ENCODE measurements at regions not wholly inside any gene's neighbourhood (a gene's known extent, or its start where the extent isn't known, plus 50 kb on each side); places are given as distances from the start of the nearest gene placed in this dataset.

DNA sequence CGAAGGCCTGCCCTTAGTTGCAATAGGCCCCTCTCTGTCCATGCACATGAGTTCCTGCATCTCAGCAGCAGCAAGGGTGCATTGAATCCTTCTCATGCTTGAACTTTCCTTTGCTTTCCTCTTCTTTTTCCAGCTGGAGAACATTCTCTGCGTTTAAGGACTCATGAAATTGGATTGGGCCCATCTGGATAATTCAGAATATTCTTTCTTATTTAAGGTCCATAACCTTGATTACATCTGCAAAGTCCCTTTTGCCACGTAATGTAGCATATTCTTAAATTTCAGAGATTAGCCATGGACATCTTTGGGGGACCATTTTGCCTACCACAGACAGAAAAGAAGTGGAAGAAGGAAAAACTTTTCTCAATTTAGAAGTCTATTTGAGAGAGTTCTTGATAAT is 159.7 kb upstream of the C21orf91 start:
- no peak for DNase-seq

DNA sequence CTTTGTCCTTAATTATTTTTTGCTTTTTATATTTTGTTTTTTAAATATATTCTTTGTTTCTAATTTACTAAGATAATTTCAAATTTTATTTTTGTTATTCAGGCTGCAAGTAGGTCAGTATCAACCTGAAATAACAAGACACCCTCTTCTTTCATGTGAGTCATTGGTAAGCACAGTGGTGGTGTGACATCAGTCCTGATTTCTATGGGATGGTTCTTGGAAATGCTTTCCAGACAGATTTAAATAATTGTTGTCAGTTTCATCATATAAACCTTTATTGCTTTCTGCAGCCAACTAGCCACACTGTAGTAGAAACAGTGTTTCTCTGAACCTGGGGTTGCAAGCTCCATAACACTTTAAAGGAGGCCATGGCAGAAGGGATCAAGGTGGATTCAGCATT is 157.5 kb upstream of the C21orf91 start:
- DNase-seq: no peak

DNA sequence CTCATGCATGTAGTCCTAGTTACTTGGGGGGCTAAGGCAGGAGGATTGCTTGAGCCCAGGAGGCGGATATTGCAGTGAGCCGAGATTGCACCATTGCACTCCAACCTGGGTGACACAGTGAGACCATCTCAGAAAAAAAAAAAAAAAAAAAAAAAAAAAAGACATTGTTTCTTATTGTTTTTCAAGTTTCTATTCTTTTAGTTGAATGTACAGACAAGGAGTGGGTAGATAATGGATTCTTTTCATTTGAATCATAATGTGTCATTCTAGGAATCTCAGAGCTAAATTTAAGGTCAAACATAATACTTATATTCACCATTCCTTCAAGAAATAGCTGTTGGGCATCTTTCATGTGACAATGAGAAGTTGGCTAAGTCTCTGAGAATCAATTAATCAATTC is 157.0 kb upstream of the C21orf91 start:
- DNase-seq: no peak

DNA sequence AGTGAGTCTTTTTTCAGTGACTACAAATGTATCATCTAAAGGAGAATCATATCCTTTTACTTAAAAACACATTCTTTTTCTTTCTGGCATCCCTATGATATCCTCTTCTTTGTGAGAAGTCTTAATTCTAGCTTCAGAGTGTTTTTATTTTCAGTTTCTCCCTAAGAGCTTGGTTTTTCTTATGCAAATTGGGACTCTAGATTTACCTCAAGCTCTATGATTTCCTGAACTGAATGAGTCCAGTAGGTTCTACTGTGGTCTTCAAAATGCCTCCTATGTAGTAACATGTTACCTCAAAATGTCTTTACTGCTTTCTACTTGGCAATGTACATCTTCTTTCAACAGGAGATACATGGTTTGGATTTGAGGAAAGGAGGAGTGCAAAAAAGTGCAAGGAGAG is 148.2 kb upstream of the C21orf91 start:
- no peak for DNase-seq

DNA sequence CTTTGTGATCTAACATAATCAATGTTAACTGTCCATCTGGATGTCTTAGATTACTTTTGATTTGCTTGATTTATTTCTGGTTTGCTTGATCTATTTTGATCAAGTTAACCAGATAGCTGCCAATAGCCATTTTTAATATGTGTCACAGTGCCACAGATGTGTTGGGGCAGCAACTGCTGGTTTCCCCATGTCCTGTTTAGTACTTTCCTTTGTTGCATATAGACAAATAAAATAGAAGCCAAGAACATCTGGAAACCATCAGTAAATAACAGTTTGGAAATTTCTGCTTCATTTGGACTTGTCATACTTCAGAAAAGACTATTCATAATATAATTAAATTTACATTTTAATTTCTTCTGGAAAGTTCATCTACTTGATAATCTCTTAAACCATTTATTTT is 145.6 kb upstream of the C21orf91 start:
- DNase-seq: no peak

DNA sequence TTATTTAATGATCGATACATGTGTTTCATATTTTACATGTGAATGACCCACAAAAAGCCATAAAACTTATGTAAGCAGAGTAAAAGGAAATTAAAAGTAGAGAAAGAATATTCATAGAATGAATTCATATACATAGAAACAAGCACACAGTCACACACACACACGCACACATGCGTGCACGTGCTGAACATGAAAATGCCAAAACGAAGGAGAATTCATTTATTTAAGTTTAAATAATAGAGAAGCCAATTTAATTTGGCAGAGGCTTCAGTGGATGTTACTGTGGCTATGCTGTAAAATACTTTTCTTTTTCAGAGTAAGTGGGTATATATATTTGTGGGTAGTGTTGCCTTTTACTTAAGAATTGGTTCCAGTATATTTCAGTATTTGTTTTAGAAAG is 145.0 kb upstream of the C21orf91 start:
- no peak for DNase-seq

DNA sequence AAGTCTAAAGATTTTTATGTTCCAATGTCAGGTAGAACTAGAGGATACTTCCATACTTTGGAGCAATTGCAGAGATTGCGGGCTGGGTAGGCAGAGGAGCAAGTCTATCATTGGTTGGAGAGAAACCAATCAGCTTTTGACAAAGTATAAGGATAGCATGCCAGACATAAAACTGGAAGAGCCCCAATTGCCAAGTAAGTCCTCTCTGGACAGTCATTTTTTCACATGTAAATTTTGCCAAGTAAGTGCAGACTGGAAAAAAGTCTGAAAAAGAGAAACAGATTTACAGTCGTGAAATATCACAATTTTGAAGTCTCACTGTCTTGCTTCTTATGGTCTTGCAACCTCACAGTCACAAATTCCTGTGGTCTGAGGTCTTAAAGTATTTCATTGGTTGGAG is 131.4 kb upstream of the C21orf91 start:
- DNase-seq: no peak

DNA sequence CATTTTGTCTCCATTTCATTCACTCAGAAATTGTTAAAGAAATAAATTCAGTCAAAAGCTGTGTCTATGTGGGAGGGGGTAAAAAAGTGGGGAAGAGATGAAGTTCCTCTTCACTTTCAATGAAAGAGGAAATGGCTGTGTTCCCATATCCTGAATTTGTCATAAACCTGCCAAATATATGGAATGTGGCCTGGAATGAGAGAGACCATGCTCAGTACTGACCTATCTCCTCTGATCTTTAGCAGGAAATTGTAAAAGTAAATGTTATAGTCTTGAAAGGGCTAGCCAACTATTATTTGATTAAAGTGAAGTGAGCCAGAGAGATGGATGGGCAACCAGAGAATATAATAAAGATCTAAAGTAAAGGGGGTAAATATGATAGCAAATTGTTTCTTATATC is 130.3 kb upstream of the C21orf91 start:
- no peak for DNase-seq

DNA sequence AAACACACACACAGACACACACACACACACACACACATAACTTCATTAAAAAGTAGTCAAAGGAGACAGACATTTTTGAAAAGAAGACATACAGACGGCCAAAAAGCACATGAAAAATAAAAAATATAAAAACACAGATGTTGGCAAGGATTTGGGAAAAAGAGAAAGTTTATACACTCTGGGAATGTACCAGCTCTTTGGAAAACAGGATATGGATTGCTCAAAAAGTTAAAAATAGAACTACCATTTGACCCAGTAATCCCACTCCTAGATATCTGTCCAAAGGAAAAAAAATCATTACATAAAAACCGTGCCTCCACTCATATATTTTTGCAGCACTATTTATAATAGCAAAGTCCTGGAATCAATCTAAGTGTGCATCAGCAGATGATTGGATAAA is 128.4 kb upstream of the C21orf91 start:
- DNase-seq: no peak

DNA sequence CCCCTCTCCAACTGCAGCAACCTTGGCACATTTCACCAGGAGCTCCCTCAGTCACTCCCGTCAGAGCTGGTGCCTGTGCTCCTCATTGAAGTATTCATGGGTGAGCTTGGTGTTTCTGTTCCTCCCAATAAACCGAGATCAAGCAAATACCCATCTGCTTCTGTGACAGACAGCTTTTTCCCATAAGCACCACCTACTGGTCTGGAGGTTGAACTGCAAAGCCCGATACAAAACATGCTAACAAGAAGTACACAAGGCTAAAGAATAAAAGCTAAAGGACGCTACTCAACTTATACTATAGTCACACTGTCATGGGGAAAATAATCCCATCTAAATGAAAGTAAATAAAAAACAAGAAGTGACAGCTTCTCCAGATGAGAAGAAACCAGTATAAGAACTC is 111.9 kb upstream of the C21orf91 start:
- DNase-seq: no peak

DNA sequence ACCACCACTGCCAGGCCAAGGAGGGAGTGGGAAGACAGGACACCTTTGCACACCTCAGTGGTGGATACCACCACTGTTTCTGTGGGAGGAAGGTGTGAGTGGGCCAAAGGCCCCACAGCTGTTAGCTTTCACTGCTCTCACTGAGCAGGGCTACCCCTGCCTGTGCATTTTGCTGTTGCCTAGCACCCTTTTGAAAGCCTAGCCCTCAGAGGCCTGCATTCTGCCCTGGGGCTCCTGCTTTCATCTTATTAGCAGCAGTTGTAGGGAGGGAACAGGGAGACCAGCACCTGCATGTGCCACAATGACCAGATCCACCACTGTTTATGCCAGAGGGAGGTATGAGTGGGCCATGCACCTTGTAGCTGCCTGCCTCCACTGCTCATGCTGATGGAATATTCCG is 110.9 kb upstream of the C21orf91 start:
- no peak for DNase-seq

DNA sequence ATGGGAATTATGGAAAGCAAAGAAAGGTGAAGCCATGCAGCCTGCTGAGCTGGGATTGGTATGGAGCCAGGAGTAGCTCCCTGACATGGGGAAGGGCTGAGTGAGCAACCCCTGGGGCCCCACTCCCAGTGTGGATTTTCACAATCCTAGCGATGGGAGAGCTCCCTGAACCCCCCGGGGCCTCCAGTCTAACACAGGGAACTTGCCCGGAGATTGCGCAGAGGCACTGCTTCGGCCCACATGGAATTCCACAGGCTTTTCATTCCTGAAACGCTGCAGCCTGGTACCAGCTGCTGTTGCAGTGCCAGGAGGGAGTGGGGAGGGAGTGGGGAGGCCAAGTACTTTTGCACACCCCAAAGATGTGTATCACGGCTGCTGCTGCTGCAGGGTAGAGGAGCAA is 110.4 kb upstream of the C21orf91 start:
- no peak for DNase-seq

DNA sequence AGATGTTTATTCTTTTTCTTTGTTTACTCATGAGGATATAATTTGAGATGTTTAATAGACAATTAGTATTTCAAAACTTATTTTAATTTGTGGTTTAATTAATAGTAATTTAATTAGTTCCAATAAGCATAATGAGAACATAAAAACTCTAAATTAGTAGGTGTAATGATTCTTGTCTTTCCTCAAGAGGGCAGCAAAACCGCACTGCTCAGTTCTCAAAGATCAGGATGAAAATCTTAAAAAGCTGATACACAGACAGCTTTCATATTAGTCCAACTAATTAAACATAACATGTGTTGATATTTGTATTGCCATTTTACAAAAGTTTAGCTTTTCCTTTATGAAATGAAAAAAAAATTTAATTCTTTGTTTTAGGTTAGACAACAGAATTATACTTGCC is 106.7 kb upstream of the C21orf91 start:
- peak; percentile 50 to 77 for DNase-seq

DNA sequence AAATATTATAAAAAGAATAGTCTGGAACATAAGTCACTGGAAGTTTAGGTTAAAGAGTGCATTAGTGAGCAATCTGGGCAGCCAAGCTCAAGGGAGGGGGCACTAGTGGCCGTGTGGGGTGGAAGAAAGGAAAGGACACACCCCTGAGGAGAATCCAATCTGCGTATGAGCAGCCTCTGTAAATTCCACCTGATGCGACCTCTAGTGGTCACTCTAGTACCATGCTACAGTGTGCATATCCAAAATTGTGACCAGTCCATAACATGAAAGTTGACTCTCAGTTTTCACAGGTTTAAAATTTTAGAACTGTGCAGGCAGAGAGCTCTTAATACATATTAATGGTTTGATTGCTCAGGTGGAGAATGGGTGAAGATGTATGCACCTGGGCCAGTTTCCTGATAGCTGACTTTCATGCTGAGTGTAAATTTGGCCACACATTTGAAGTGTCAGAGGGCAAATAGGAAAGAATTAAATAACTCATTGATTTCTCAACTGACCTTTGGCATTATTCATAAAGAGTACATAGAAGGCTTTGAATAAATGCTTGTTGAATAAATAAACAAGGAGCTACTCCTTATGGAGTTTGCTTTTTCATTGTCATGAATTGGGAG is 105.9 kb upstream of the C21orf91 start:
- DNase-seq: peak; percentile 57 to 81

DNA sequence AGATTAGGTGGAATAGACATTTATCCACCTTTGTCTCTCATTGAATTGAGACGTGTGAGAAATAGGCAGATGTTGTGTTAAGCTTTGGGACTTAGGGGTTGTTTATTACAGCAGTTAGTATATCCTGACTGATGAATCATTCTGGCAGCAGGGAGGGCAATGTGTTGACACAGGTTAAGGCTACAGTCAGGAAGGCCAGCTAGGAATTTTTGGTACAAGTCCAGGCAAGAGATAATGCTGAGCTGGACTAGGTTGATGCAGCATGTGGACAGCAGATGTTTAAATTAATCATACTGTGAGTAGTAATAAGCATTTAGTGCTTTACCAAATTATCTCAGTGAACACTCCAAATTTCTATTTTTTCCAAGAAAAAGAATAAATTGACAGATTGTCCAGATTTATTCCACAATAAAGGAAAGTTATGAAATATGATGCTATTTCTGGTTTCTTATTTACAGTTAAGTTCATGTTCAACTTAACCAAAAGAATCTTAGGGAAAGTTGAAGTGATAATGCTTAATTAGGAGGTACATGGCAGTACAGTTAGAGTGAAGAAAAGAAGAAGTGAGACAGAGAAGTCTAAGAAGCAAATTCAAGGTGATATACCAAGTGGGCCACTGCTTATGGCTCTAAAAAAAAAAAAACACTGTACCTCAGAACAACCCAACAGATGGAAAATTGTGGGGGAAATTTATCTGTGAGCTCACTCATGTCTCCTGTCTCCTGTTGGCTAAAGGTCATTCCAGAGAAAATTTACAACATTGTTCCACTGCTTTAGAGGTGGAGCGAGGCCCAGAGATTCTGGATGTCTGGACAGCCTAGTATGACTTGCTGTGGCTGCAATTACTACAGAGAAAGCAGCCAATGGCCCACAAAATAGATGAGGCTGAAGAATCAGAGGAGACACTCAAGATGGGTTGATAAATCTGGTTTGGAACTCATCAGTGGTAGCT is 102.7 kb upstream of the C21orf91 start:
- peak; percentile 50 to 81 for DNase-seq

DNA sequence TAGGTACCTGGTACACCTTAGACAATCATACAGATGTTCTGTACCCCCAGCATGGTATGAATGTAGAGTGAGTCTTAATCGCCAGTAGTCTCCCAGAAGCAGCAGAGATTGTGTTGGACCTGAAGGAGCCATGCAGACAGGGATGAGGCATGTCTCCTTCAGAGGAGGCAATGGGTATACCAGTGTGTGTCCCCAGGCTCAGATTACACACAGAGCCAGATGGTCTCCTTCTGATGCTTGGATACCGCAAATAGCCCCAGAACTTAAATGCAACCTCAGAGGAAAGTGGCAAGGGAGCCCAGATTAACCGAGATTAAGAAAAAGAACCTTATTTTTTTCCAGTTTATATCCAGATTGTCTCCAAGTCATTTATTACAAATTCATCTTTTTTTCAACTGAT is 96.8 kb upstream of the C21orf91 start:
- peak in 1 of 2 experiments; percentile 41 for DNase-seq

DNA sequence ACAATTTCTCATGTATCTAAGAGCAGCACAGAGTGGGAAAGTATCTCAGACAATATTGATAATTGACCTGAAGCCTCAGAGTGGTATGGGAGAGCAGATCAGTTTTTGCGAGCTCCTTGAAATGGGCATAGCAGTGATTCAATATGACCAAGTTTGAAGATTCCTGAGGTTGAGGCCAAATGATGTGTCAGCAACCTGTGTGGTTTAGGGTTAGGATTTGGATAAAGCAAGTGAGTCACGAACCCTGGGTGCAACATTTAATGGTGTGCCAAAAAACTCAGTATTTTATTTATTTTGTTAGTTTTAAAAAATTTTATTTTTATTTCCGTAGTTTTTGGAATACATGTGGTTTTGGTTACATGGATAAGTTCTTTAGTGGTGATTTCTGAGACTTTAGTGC is 92.5 kb upstream of the C21orf91 start:
- no peak for DNase-seq

DNA sequence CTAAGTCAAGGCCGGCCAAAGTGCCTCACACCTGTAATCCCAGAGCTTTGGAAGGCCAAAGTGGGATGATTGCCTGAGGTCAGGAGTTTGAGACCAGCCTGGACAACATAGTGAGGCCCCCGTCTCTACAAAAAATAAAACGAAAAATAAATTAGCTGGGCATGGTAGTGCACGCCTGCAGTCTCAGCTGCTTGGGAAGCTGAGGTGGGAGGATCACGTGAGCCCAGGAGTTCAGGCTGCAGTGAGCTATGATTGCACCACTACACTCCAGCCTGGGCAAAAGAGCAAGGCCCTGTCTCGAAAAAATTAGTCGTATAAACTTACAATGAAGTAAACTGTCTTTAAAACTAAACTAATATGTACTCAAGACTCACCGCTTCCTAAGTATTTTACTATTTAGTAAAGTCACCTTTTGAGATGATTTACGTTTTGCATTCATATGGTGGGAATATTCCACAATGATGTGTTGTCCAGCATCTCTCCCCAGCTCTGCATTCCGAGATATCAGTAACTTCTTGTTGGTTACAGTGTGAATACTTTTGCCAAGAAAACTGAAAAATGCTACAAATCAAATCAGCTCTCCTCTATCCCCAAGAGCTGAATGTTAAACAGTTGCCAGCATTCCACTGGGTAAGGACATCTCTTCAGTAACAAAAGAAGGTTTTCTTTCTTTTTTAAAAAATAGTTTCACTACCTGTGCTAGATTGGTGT is 84.9 kb upstream of the C21orf91 start:
- no peak for DNase-seq

DNA sequence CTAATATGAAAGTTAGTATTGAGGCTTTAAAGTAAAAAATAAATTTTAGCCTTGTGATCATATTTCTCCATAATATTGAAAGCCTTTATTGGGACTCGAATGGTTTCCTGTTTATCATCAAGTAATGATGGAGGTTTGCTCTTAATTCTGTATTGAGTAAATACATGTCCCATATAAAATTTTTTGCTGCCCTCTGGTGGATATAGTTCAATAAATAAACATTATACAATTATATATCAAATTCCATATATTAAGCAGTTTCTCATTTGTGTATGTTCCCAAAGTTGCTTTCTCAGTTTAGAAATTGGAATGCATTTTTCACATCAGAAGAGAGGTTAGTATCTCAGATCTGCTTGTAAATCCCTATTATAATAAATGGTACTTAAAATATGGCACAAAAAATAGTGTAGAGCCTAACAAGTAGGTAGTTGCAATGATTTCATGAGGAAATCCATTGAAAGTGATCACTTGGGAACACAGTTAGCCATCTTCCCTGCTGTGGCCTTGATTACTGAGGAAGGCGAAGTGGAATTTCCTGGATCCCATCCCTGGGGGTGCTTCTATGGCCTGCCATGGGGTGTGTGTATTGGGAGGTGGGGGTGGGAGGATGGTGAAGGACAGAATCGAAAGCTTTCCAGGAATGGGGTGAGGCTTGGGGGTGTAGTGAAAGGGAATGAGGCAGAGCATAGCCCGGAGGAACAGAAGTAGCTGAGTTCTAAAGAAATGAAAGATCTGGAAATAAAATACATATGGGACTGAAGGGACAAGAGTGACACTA is 84.1 kb upstream of the C21orf91 start:
- DNase-seq: peak; percentile 26 to 73

DNA sequence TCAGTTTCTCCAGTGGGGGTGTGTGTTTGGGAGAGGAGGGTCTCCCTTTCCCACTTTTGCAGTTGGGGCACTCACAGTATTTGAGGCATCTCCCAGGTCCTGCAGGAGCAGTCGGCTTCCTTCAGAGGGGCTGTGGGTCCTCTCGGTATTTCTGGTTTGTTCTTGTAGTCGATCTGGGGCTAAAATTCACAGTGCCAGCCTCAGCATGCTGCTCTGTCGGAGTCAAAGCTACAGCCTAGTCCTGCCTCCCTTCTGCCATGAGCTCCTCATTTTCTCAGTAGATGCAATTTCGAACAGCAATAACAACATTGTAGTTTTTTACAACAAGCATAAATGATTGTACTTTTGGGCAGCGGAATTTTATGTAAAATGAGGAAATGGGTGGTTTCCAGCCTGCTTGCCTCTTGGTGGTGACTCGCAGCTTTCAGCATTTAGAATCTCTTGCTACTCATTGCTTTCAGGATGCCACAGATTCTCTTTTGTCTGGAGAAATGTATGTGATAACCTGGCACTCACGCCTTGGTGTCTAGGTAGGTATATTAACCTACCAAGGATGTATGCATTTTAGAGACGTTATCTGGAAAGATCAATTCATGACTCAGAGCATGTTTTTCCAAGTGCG is 82.4 kb upstream of the C21orf91 start:
- DNase-seq: no peak

DNA sequence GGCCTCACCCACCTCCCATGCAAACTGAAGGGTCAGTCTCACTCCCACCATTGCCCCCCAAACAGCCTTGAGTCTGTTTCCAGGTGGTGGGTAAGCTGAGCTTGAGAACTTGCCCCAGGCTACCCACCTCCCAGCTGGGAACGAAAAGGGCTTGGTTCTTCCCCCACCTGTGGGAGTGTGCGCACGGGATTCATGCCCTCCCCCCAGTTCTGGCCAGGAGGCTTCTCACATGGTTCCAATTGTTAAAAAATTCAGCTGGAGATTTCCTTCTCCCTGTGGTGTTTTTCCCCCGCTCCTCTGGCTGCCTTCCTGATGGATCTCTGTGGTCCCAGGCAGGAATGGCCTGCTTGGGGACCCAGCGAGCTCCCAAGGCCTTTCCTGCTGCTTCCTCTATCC is 81.8 kb upstream of the C21orf91 start:
- no peak for DNase-seq

DNA sequence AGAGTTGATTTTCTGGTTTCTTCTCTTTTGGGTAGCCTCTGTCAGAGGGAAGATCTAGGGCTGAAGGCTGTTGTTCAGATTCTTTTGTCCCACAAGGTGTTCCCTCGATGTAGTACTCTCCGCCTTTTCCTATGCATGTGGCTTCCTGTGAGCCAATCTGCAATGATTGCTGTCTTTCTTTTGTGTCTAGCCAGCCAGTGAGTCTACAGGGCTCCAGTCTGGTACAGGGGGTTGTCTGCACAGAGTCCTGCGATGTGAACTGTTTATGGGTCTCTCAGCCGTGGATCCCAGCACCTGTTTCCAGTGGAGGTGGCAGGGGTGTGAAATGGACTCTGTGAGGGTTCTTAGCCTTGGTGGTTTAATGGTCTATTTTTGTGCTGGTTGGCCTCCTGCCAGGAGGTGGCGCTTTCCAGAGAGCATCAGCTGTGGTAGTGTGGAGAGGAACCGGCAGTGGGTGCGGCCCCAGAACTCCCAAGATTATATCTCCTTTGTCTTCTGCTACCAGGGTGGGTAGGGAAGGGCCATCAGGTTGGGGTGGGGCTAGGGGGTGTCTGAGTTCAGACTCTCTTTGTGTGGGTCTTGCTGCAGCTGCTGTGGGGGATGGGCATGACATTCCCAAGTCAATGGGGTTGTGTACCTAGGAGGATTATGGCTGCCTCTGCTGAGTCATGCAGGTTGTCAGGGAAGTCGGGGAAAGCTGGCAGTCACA is 81.3 kb upstream of the C21orf91 start:
- DNase-seq: no peak
